G401 (cell line): ENCODE measurements at regions not wholly inside any gene's neighbourhood (a gene's known extent, or its start where the extent isn't known, plus 50 kb on each side); places are given as distances from the start of the nearest gene placed in this dataset.

Experiments
- DNase-seq: peaks from one replicate; pipeline ENCODE4 v3.0.0-alpha.2; 2015; ENCODE audit warnings: low spot score
- in situ Hi-C: cut with HindIII; loops from 2 replicates; pipeline ENCODE4 v1.10.0; 2016; ENCODE audit warnings: low sequenced_read_pairs, mixed read lengths

GRCh38 chr21:24895885-24896734 lies 711.2 kb downstream of the MRPL39 start:
- DNase-seq, result no peak
- in situ Hi-C loops, result no loop called here

GRCh38 chr21:24894324-24894723 lies 713.0 kb downstream of the MRPL39 start:
- in situ Hi-C loops, result no loop called here
- DNase-seq, result no peak

GRCh38 chr21:24890021-24890420 lies 717.3 kb downstream of the MRPL39 start:
- in situ Hi-C loops, result no loop called here
- DNase-seq, result no peak

GRCh38 chr21:24881506-24881905 lies 725.8 kb downstream of the MRPL39 start:
- no peak for DNase-seq
- in situ Hi-C loops, result no loop called here

- in situ Hi-C loops, result no loop called here
- no peak for DNase-seq
Observed at GRCh38 chr21:24870633-24871032, 736.6 kb downstream of the MRPL39 start.

- DNase-seq, result no peak
- in situ Hi-C loops, result no loop called here
Observed at GRCh38 chr21:24869862-24870261, 737.4 kb downstream of the MRPL39 start.

- in situ Hi-C loops, result no loop called here
- DNase-seq, result no peak
Observed at GRCh38 chr21:24868117-24868516, 739.2 kb downstream of the MRPL39 start.

- in situ Hi-C loops, result no loop called here
- no peak for DNase-seq
Observed at GRCh38 chr21:24861471-24861870, 745.8 kb downstream of the MRPL39 start.

- no peak for DNase-seq
- in situ Hi-C loops, result no loop called here
Observed at GRCh38 chr21:24856326-24856725, 751.0 kb downstream of the MRPL39 start.

- no peak for DNase-seq
- in situ Hi-C loops, result no loop called here
Observed at GRCh38 chr21:24852610-24853195, 754.6 kb downstream of the MRPL39 start.

- in situ Hi-C loops, result no loop called here
- DNase-seq, result no peak
Observed at GRCh38 chr21:24850121-24850520, 757.2 kb downstream of the MRPL39 start.

- in situ Hi-C loops, result no loop called here
- no peak for DNase-seq
Observed at GRCh38 chr21:24844671-24845070, 762.6 kb downstream of the MRPL39 start.

- in situ Hi-C loops, result no loop called here
- DNase-seq, result no peak
Observed at GRCh38 chr21:24840287-24840686, 767.0 kb downstream of the MRPL39 start.

- in situ Hi-C loops, result no loop called here
- DNase-seq, result no peak
Observed at GRCh38 chr21:24832961-24833360, 774.3 kb downstream of the MRPL39 start.

GRCh38 chr21:24829397-24829796 lies 777.9 kb downstream of the MRPL39 start:
- no peak for DNase-seq
- in situ Hi-C loops, result no loop called here

GRCh38 chr21:24826822-24827221 lies 780.5 kb downstream of the MRPL39 start:
- in situ Hi-C loops, result no loop called here
- DNase-seq, result no peak

GRCh38 chr21:24825348-24825747 lies 781.9 kb downstream of the MRPL39 start:
- in situ Hi-C loops, result no loop called here
- no peak for DNase-seq

- DNase-seq, result no peak
- in situ Hi-C loops, result no loop called here
Observed at GRCh38 chr21:24824209-24824608, 783.1 kb downstream of the MRPL39 start.

- DNase-seq, result no peak
- in situ Hi-C loops, result no loop called here
Observed at GRCh38 chr21:24823247-24823646, 784.0 kb downstream of the MRPL39 start.

GRCh38 chr21:24785033-24785432 lies 822.2 kb downstream of the MRPL39 start:
- in situ Hi-C loops, result no loop called here
- DNase-seq, result no peak

GRCh38 chr21:24781146-24781545 lies 826.1 kb downstream of the MRPL39 start:
- in situ Hi-C loops, result no loop called here
- DNase-seq, result no peak
